Inflammatory macrophage (primary cell): ENCODE measurements at regions not wholly inside any gene's neighbourhood (a gene's known extent, or its start where the extent isn't known, plus 50 kb on each side); places are given as distances from the start of the nearest gene placed in this dataset.
"Not testable (repeated sequence)": the region's sequence is repeated elsewhere in the genome, so short reads cannot be mapped to it uniquely, and the experiment has no call there.

ENCODE experiments used
- DNase-seq, 2 donors: peaks; one replicate each; pipeline ENCODE4 v3.0.0-alpha.2; 2020 to 2022

- DNase-seq = not testable (repeated sequence)
Measured at GRCh38 chr2:89756616-89757015, 1065.1 kb downstream of the RPIA start.

- not testable (repeated sequence) for DNase-seq
Measured at GRCh38 chr2:89758332-89759026, 1067.0 kb downstream of the RPIA start.

GRCh38 chr2:89760762-89761161 is 1069.3 kb downstream of the RPIA start:
- DNase-seq = not testable (repeated sequence)

GRCh38 chr2:89761171-89761570 is 1069.7 kb downstream of the RPIA start:
- DNase-seq = not testable (repeated sequence)

- not testable (repeated sequence) for DNase-seq
Measured at GRCh38 chr2:89761863-89762262, 1070.4 kb downstream of the RPIA start.

- DNase-seq = not testable (repeated sequence)
Measured at GRCh38 chr2:89762461-89763253, 1071.2 kb downstream of the RPIA start.

- DNase-seq = no peak
Measured at GRCh38 chr2:89763254-89763580, 1071.7 kb downstream of the RPIA start.

- no peak for DNase-seq
Measured at GRCh38 chr2:89763581-89764485, 1072.4 kb downstream of the RPIA start.

GRCh38 chr2:89764571-89765360 is 1073.3 kb downstream of the RPIA start:
- DNase-seq = not testable (repeated sequence)

GRCh38 chr2:89765361-89765718 is 1073.9 kb downstream of the RPIA start:
- DNase-seq = not testable (repeated sequence)

- DNase-seq = not testable (repeated sequence)
Measured at GRCh38 chr2:89766141-89766990, 1074.9 kb downstream of the RPIA start.

GRCh38 chr2:89767058-89767457 is 1075.6 kb downstream of the RPIA start:
- not testable (repeated sequence) for DNase-seq

- DNase-seq = no peak
Measured at GRCh38 chr2:89767572-89768435, 1076.3 kb downstream of the RPIA start.

GRCh38 chr2:89775885-89776284 is 1084.4 kb downstream of the RPIA start:
- no peak for DNase-seq

GRCh38 chr2:89780318-89780717 is 1088.8 kb downstream of the RPIA start:
- no peak for DNase-seq

GRCh38 chr2:89781962-89782361 is 1090.5 kb downstream of the RPIA start:
- no peak for DNase-seq

- DNase-seq = no peak
Measured at GRCh38 chr2:89784960-89785359, 1093.5 kb downstream of the RPIA start.

GRCh38 chr2:89785528-89785927 is 1094.1 kb downstream of the RPIA start:
- not testable (repeated sequence) for DNase-seq

- DNase-seq = not testable (repeated sequence)
Measured at GRCh38 chr2:89786642-89787041, 1095.2 kb downstream of the RPIA start.

- not testable (repeated sequence) for DNase-seq
Measured at GRCh38 chr2:89795530-89795929, 1104.1 kb downstream of the RPIA start.
